Keratinocyte (primary cell): ENCODE measurements at regions not wholly inside any gene's neighbourhood (a gene's known extent, or its start where the extent isn't known, plus 50 kb on each side); places are given as distances from the start of the nearest gene placed in this dataset.

ENCODE experiments used
- DNase-seq: peaks from one replicate; pipeline ENCODE4 v3.0.0-alpha.2; 2011; ENCODE audit warnings: low read depth, missing footprints, low spot score
- FAIRE-seq: peaks from 2 replicates; lab custom pipeline; 2011; peaks lifted over from hg19 to GRCh38; lab: Jason Lieb, UNC
- H2AFZ ChIP-seq: 2 replicates; pipeline ENCODE4 v1.6.0; 2012; ENCODE audit warnings: low read length, control low read depth, inconsistent platforms; ENCODE audit not compliant: control insufficient read depth
- H3K27ac ChIP-seq: 2 replicates; pipeline ENCODE4 v1.5.1; 2011; ENCODE audit warnings: low read length; ENCODE audit not compliant: control insufficient read depth, insufficient read depth
- H3K27me3 ChIP-seq: 3 replicates; pipeline ENCODE4 v1.6.0; 2011; ENCODE audit warnings: low read length; ENCODE audit not compliant: control insufficient read depth, insufficient read depth; ENCODE audit errors: extremely low read depth
- H3K36me3 ChIP-seq, 2 experiments: 2 replicates in 1 of 2; 3 replicates in 1 of 2; pipeline ENCODE4 v1.5.1; 2011; ENCODE audit warnings: low read length in 2 of 2, mild to moderate bottlenecking in 1 of 2; ENCODE audit not compliant: control insufficient read depth in 2 of 2, insufficient read depth in 2 of 2; ENCODE audit errors: extremely low read depth in 1 of 2
- H3K4me1 ChIP-seq: 3 replicates; pipeline ENCODE4 v1.5.1; 2011; ENCODE audit warnings: low read length; ENCODE audit not compliant: control insufficient read depth, insufficient read depth; ENCODE audit errors: extremely low read depth
- H3K4me2 ChIP-seq: 3 replicates; pipeline ENCODE4 v1.6.0; 2011; ENCODE audit warnings: low read depth, low read length; ENCODE audit not compliant: control insufficient read depth, insufficient read depth; ENCODE audit errors: extremely low read depth
- H3K4me3 ChIP-seq, 3 experiments: fragments of 200-600 bp in 1 of 3; sonication (generic) in 1 of 3; 2 replicates in 2 of 3; 3 replicates in 1 of 3; pipeline ENCODE4 v1.5.1; 2011 to 2016; ENCODE audit warnings: low read length in 3 of 3, mild to moderate bottlenecking in 3 of 3, control low read depth in 2 of 3, inconsistent platforms in 1 of 3, low read depth in 1 of 3, mixed read lengths in 1 of 3, mixed run types in 1 of 3, moderate library complexity in 1 of 3; ENCODE audit not compliant: control insufficient read depth in 2 of 3, insufficient read depth in 2 of 3; ENCODE audit errors: extremely low read depth in 1 of 3
- H3K79me2 ChIP-seq: 2 replicates; pipeline ENCODE4 v1.6.0; 2012; ENCODE audit warnings: low read length; ENCODE audit not compliant: control insufficient read depth, insufficient read depth
- H3K9ac ChIP-seq: 3 replicates; pipeline ENCODE4 v1.6.0; 2011; ENCODE audit warnings: low read length; ENCODE audit not compliant: control insufficient read depth, insufficient read depth; ENCODE audit errors: extremely low read depth
- H3K9me1 ChIP-seq: 3 replicates; pipeline ENCODE4 v1.6.0; 2011; ENCODE audit warnings: low read length; ENCODE audit not compliant: control insufficient read depth, insufficient read depth; ENCODE audit errors: extremely low read depth
- H3K9me3 ChIP-seq: 2 replicates; pipeline ENCODE4 v1.5.1; 2012; ENCODE audit warnings: low read depth, low read length; ENCODE audit not compliant: control insufficient read depth
- H4K20me1 ChIP-seq: 3 replicates; pipeline ENCODE4 v1.6.0; 2011; ENCODE audit warnings: low read length; ENCODE audit not compliant: control insufficient read depth, insufficient read depth; ENCODE audit errors: extremely low read depth
- CTCF ChIP-seq, 3 experiments: IDR thresholded peaks in 1 of 3; conservative IDR thresholded peaks in 1 of 3; optimal IDR thresholded peaks in 1 of 3; 2 replicates in 2 of 3; 3 replicates in 1 of 3; pipeline versions ENCODE3 to v1.5.1; 2011; ENCODE audit warnings: low read length in 3 of 3, mild to moderate bottlenecking in 3 of 3, moderate library complexity in 2 of 3, control low read depth in 1 of 3, inconsistent platforms in 1 of 3; ENCODE audit not compliant: insufficient read depth in 2 of 3; ENCODE audit errors: extremely low read depth in 1 of 3
- EZH2 ChIP-seq: IDR thresholded peaks from one replicate; pipeline ENCODE4 v1.6.1; 2012; ENCODE audit warnings: inconsistent platforms, mild to moderate bottlenecking, low read length, moderate library complexity
- dilution Hi-C: fragments of 300-500 bp; cut with MboI; formaldehyde crosslinking; loops from one replicate; pipeline ENCODE4 v1.7.0; 2020; ENCODE audit warnings: low sequenced_read_pairs; ENCODE audit not compliant: extremely low pct_ligation_motif_present

GRCh38 chr2:226333388-226333787, 466.2 kb downstream of the IRS1 start:
- H3K36me3 ChIP-seq: no peaks in the 10 kb centered on the region
- H3K9me3 ChIP-seq: peaks cover 2% of the 10 kb centered on the region
- FAIRE-seq: no peak
- H3K9me1 ChIP-seq: no peaks in the 10 kb centered on the region
- H3K4me1 ChIP-seq: peaks cover 8% of the 10 kb centered on the region
- no peak overlapping the region for H3K4me3 ChIP-seq
- no peaks in the 10 kb centered on the region for H3K79me2 ChIP-seq
- TF ChIP-seq CTCF (optimal IDR thresholded peaks at IDR 0.05 in 1 of 3, IDR thresholded peaks at IDR 0.05 in 1 of 3, conservative IDR thresholded peaks at IDR 0.05 in 1 of 3; ENCODE audit: extremely low read depth in 1 of 3, insufficient read depth in 2 of 3, low read length in 3 of 3) (no peak), EZH2 (no peak)
- DNase-seq: no peak
- dilution Hi-C loops: no loop called here
- H4K20me1 ChIP-seq: no peaks in the 10 kb centered on the region
- no peak overlapping the region for H3K27ac ChIP-seq
- no peaks in the 10 kb centered on the region for H3K27me3 ChIP-seq
- no peak overlapping the region for H3K4me2 ChIP-seq
- H3K9ac ChIP-seq: no peak overlapping the region
- no peak overlapping the region for H2AFZ ChIP-seq

- Histone ChIP-seq H3K4me2 (no peak overlapping the region), H3K4me3 (no peak overlapping the region), H3K36me3 (no peaks in the 10 kb centered on the region), H3K4me1 (peaks cover 12% of the 10 kb centered on the region), H2AFZ (no peak overlapping the region), H3K9me1 (no peaks in the 10 kb centered on the region), H3K9me3 (peaks cover 2% of the 10 kb centered on the region), H3K27me3 (no peaks in the 10 kb centered on the region), H3K79me2 (no peaks in the 10 kb centered on the region), H3K9ac (no peak overlapping the region), H4K20me1 (no peaks in the 10 kb centered on the region), H3K27ac (no peak overlapping the region)
- no peak for TF ChIP-seq CTCF (optimal IDR thresholded peaks at IDR 0.05 in 1 of 3, IDR thresholded peaks at IDR 0.05 in 1 of 3, conservative IDR thresholded peaks at IDR 0.05 in 1 of 3; ENCODE audit: extremely low read depth in 1 of 3, insufficient read depth in 2 of 3, low read length in 3 of 3)
- no peak for TF ChIP-seq EZH2
- FAIRE-seq: no peak
- no peak for DNase-seq
- dilution Hi-C loops: no loop called here
Measured at GRCh38 chr2:226330206-226330605, 469.4 kb downstream of the IRS1 start.
